ENCODE measurements at regions not wholly inside any gene's neighbourhood (a gene's known extent, or its start where the extent isn't known, plus 50 kb on each side); places are given as distances from the start of the nearest gene placed in this dataset.

DNA sequence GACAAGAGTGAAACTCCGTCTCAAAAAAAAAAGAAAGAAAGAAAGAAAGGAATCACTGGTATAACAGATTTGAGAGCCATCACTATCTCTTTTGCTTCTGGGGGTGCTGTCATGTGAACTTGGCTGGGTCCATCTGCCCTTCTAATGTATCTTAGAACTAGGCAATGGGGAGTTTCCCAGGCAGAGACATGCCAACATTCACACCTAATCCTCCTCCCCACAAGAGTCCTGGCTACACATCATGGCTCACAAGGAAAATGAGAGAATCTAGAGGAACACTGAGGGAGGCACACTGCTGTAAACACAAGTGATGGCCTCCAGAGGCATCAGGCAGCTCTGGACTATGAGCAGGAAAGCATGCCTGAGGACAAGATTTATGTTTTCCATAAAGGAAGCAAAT is 67.8 kb upstream of the PPP2R3A start:
- no peaks in the 10 kb centered on the region for H3K36me3 Mint-ChIP-seq
- Histone ChIP-seq H3K27ac (ENCODE audit: low read depth, low read length) (no peak overlapping the region), H3K36me3 (ENCODE audit: control insufficient read depth in 2 of 3, insufficient read depth in 3 of 3, low read length in 3 of 3) (no peaks in the 10 kb centered on the region), H3K27me3 (ENCODE audit: control insufficient read depth in 2 of 2, insufficient read depth in 2 of 2, low read length in 2 of 2) (peaks cover 0 to 3% of the 10 kb centered on the region in 2 donors), H3K4me1 (ENCODE audit: control insufficient read depth in 2 of 2, insufficient read depth in 2 of 2, low read length in 2 of 2) (no peaks in the 10 kb centered on the region), H3K9me3 (ENCODE audit: control insufficient read depth in 2 of 3, low read length in 3 of 3) (no peaks in the 10 kb centered on the region), H3K4me3 (ENCODE audit: low read length) (no peak overlapping the region)
- peaks cover 0 to 26% (median 14%) of the 10 kb centered on the region in 5 donors for H3K27me3 Mint-ChIP-seq
- ChIA-PET POLR2A (no interaction called here), CTCF (no interaction called here)
- no peak for DNase-seq
- H3K4me3 Mint-ChIP-seq: no peak overlapping the region
- H3K9me3 Mint-ChIP-seq: peaks cover 0 to 2% (median 0%) of the 10 kb centered on the region in 11 donors
- H3K27ac Mint-ChIP-seq: no peak overlapping the region
- intact Hi-C loops (cut with micrococcal nuclease): loop anchor here in 1 of 2 donors (10.0 kb wide), 1 partner anchor 1103 kb away; the partner anchor contains the start of gene EPHB1
- ATAC-seq: no peak
- no peaks in the 10 kb centered on the region for H3K4me1 Mint-ChIP-seq

- peaks cover 0 to 3% of the 10 kb centered on the region in 2 donors for H3K27me3 ChIP-seq (ENCODE audit: control insufficient read depth in 2 of 2, insufficient read depth in 2 of 2, low read length in 2 of 2)
- Mint-ChIP-seq H3K4me3 (no peak overlapping the region), H3K27ac (no peak overlapping the region), H3K4me1 (no peaks in the 10 kb centered on the region), H3K9me3 (peaks cover 0 to 2% (median 0%) of the 10 kb centered on the region in 11 donors), H3K36me3 (peaks cover 0 to 2% (median 0%) of the 10 kb centered on the region in 5 donors), H3K27me3 (peaks cover 0 to 33% (median 14%) of the 10 kb centered on the region in 5 donors)
- CTCF ChIA-PET: no interaction called here
- DNase-seq (no peak), ATAC-seq (no peak)
- intact Hi-C loops (cut with micrococcal nuclease): loop anchor here in 1 of 2 donors (10.0 kb wide), 1 partner anchor 1104 kb away; the partner anchor contains the start of gene EPHB1
- POLR2A ChIA-PET: no interaction called here
- no peak overlapping the region for H3K27ac ChIP-seq (ENCODE audit: low read depth, low read length)
- H3K36me3 ChIP-seq (ENCODE audit: control insufficient read depth in 2 of 3, insufficient read depth in 3 of 3, low read length in 3 of 3): no peaks in the 10 kb centered on the region
- H3K4me3 ChIP-seq (ENCODE audit: low read length): no peak overlapping the region
- H3K4me1 ChIP-seq (ENCODE audit: control insufficient read depth in 2 of 2, insufficient read depth in 2 of 2, low read length in 2 of 2): no peaks in the 10 kb centered on the region
- no peaks in the 10 kb centered on the region for H3K9me3 ChIP-seq (ENCODE audit: control insufficient read depth in 2 of 3, low read length in 3 of 3)
Measured at GRCh38 chr3:135898774-135899173, 66.8 kb upstream of the PPP2R3A start.

- ATAC-seq (no peak), DNase-seq (no peak)
- Histone ChIP-seq H3K36me3 (ENCODE audit: control insufficient read depth in 2 of 3, insufficient read depth in 3 of 3, low read length in 3 of 3) (no peaks in the 10 kb centered on the region), H3K4me1 (ENCODE audit: control insufficient read depth in 2 of 2, insufficient read depth in 2 of 2, low read length in 2 of 2) (no peaks in the 10 kb centered on the region), H3K27ac (ENCODE audit: low read depth, low read length) (no peak overlapping the region), H3K27me3 (ENCODE audit: control insufficient read depth in 2 of 2, insufficient read depth in 2 of 2, low read length in 2 of 2) (peaks cover 0 to 3% of the 10 kb centered on the region in 2 donors), H3K4me3 (ENCODE audit: low read length) (no peak overlapping the region), H3K9me3 (ENCODE audit: control insufficient read depth in 2 of 3, low read length in 3 of 3) (no peaks in the 10 kb centered on the region)
- peaks cover 0 to 4% (median 0%) of the 10 kb centered on the region in 5 donors for H3K36me3 Mint-ChIP-seq
- POLR2A ChIA-PET: no interaction called here
- no peak overlapping the region for H3K27ac Mint-ChIP-seq
- intact Hi-C loops (cut with micrococcal nuclease): no loop called here
- CTCF ChIA-PET: interaction anchor here (0.6 kb wide), 1 partner anchor 137 kb away, joined by 4 read pairs; no protein-coding TSS in a partner anchor
- H3K9me3 Mint-ChIP-seq: peaks cover 0 to 2% (median 0%) of the 10 kb centered on the region in 11 donors
- no peaks in the 10 kb centered on the region for H3K4me1 Mint-ChIP-seq
- H3K4me3 Mint-ChIP-seq: no peak overlapping the region
- peaks cover 0 to 41% (median 17%) of the 10 kb centered on the region in 5 donors for H3K27me3 Mint-ChIP-seq
Measured at GRCh38 chr3:135905058-135905724, 60.3 kb upstream of the PPP2R3A start.

DNA sequence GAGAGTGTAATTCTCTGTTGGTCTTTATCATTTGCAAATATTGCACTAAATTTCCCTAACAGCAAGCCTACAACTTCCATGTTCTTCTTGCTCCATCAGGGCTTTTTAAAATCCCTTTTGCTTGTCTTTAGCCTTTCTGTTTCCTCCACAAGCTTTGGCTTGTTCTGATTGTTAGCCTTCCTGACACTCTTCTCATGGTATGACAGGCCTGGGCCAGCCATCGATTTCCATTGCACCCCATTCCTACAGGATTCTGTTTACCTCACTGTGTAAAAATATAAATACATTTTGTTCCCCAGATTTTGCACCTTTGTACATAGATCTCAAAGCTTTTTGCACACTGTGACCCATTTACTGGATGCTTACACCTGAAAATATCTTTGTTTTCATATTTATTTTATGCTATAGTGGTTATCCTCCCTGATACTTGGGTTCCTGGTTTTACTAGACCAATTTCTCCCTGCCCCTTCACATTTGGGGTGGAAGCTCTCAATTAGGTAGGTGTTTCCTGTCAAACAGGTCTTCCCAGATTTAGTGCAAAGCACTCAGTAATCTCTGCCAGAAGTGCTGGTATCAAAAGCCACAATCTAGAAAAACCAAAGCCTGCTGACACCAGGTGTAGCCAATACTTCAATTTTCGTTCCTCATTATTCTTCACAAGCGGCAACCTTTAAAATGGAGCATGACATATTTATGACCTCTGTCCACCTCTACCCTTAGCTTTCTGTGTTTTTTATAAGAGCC is 57.9 kb upstream of the PPP2R3A start:
- no peak for DNase-seq
- Mint-ChIP-seq H3K4me1 (no peaks in the 10 kb centered on the region), H3K9me3 (peaks cover 0 to 2% (median 0%) of the 10 kb centered on the region in 11 donors), H3K36me3 (peaks cover 0 to 4% (median 0%) of the 10 kb centered on the region in 5 donors), H3K4me3 (no peak overlapping the region), H3K27ac (no peak overlapping the region), H3K27me3 (peaks cover 0 to 21% (median 13%) of the 10 kb centered on the region in 5 donors)
- no peaks in the 10 kb centered on the region for H3K27me3 ChIP-seq (ENCODE audit: control insufficient read depth in 2 of 2, insufficient read depth in 2 of 2, low read length in 2 of 2)
- ChIA-PET POLR2A (no interaction called here), CTCF (no interaction called here)
- H3K4me3 ChIP-seq (ENCODE audit: low read length): no peak overlapping the region
- H3K9me3 ChIP-seq (ENCODE audit: control insufficient read depth in 2 of 3, low read length in 3 of 3): no peaks in the 10 kb centered on the region
- no peak for ATAC-seq
- intact Hi-C loops (cut with micrococcal nuclease): no loop called here
- H3K36me3 ChIP-seq (ENCODE audit: control insufficient read depth in 2 of 3, insufficient read depth in 3 of 3, low read length in 3 of 3): no peaks in the 10 kb centered on the region
- H3K27ac ChIP-seq (ENCODE audit: low read depth, low read length): no peak overlapping the region
- H3K4me1 ChIP-seq (ENCODE audit: control insufficient read depth in 2 of 2, insufficient read depth in 2 of 2, low read length in 2 of 2): no peaks in the 10 kb centered on the region

- H3K4me3 Mint-ChIP-seq: no peak overlapping the region
- no peak overlapping the region for H3K27ac ChIP-seq (ENCODE audit: low read depth, low read length)
- H3K36me3 ChIP-seq (ENCODE audit: control insufficient read depth in 2 of 3, insufficient read depth in 3 of 3, low read length in 3 of 3): no peaks in the 10 kb centered on the region
- no peaks in the 10 kb centered on the region for H3K9me3 ChIP-seq (ENCODE audit: control insufficient read depth in 2 of 3, low read length in 3 of 3)
- H3K9me3 Mint-ChIP-seq: peaks cover 0 to 2% (median 0%) of the 10 kb centered on the region in 11 donors
- H3K4me3 ChIP-seq (ENCODE audit: low read length): no peak overlapping the region
- H3K4me1 ChIP-seq (ENCODE audit: control insufficient read depth in 2 of 2, insufficient read depth in 2 of 2, low read length in 2 of 2): no peaks in the 10 kb centered on the region
- H3K36me3 Mint-ChIP-seq: peaks cover 0 to 4% (median 0%) of the 10 kb centered on the region in 5 donors
- H3K27ac Mint-ChIP-seq: no peak overlapping the region
- intact Hi-C loops (cut with micrococcal nuclease): no loop called here
- H3K27me3 Mint-ChIP-seq: peaks cover 0 to 19% (median 13%) of the 10 kb centered on the region in 5 donors
- H3K4me1 Mint-ChIP-seq: no peaks in the 10 kb centered on the region
- ChIA-PET POLR2A (no interaction called here), CTCF (no interaction called here)
- DNase-seq: no peak
- no peaks in the 10 kb centered on the region for H3K27me3 ChIP-seq (ENCODE audit: control insufficient read depth in 2 of 2, insufficient read depth in 2 of 2, low read length in 2 of 2)
- no peak for ATAC-seq
Measured at GRCh38 chr3:135908225-135908624, 57.3 kb upstream of the PPP2R3A start.

DNA sequence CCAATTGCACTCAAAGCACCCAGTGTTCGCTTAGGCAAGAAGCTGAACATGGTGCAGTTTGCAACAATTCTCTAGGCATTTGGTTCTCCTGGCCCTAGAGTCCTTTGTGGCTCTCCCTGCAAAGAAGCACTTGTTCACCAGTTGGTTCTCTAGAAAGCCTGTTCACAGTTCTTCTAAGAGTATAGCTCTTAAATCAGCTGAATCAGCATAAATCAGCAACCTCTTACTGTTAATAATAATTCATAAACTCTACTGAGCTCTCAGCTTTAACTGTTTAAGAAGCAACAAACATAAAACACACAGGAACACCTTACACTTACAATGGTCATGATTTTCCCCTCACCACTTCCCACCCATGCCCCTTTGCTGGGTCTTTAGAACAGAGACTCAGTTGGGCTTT is 56.8 kb upstream of the PPP2R3A start:
- Histone ChIP-seq H3K36me3 (ENCODE audit: control insufficient read depth in 2 of 3, insufficient read depth in 3 of 3, low read length in 3 of 3) (no peaks in the 10 kb centered on the region), H3K27ac (ENCODE audit: low read depth, low read length) (no peak overlapping the region), H3K4me3 (ENCODE audit: low read length) (no peak overlapping the region), H3K9me3 (ENCODE audit: control insufficient read depth in 2 of 3, low read length in 3 of 3) (no peaks in the 10 kb centered on the region), H3K4me1 (ENCODE audit: control insufficient read depth in 2 of 2, insufficient read depth in 2 of 2, low read length in 2 of 2) (no peaks in the 10 kb centered on the region), H3K27me3 (ENCODE audit: control insufficient read depth in 2 of 2, insufficient read depth in 2 of 2, low read length in 2 of 2) (no peaks in the 10 kb centered on the region)
- no peaks in the 10 kb centered on the region for H3K4me1 Mint-ChIP-seq
- ChIA-PET CTCF (no interaction called here), POLR2A (no interaction called here)
- no peak overlapping the region for H3K27ac Mint-ChIP-seq
- peaks cover 0 to 3% (median 0%) of the 10 kb centered on the region in 5 donors for H3K36me3 Mint-ChIP-seq
- H3K27me3 Mint-ChIP-seq: peaks cover 0 to 19% (median 12%) of the 10 kb centered on the region in 5 donors
- peaks cover 0 to 2% (median 0%) of the 10 kb centered on the region in 11 donors for H3K9me3 Mint-ChIP-seq
- intact Hi-C loops (cut with micrococcal nuclease): no loop called here
- ATAC-seq (no peak), DNase-seq (no peak)
- no peak overlapping the region for H3K4me3 Mint-ChIP-seq

All from naive thymus-derived CD4-positive, alpha-beta T cell (primary cell).